ENCODE measurements at regions not wholly inside any gene's neighbourhood (a gene's known extent, or its start where the extent isn't known, plus 50 kb on each side); places are given as distances from the start of the nearest gene placed in this dataset.

- no peak for DNase-seq (ENCODE audit: low read depth)
- no peak for TF ChIP-seq CTCF (IDR thresholded peaks at IDR 0.05; ENCODE audit: insufficient read depth, low read length)
- no peak overlapping the region for H3K4me3 ChIP-seq (ENCODE audit: low read depth, low read length)
These were observed 185.8 kb upstream of the UBE3A start for GRCh38 chr15:25624504-25625177.

- DNase-seq (ENCODE audit: low read depth) = no peak
- H3K4me3 ChIP-seq (ENCODE audit: low read depth, low read length) = no peak overlapping the region
- TF ChIP-seq CTCF (IDR thresholded peaks at IDR 0.05; ENCODE audit: insufficient read depth, low read length) = no peak
These were observed 184.9 kb upstream of the UBE3A start for GRCh38 chr15:25623708-25624107.

GRCh38 chr15:25620466-25620865 is 181.6 kb upstream of the UBE3A start:
- DNase-seq (ENCODE audit: low read depth) = no peak
- TF ChIP-seq CTCF (IDR thresholded peaks at IDR 0.05; ENCODE audit: insufficient read depth, low read length) = no peak

GRCh38 chr15:25619761-25620160 is 180.9 kb upstream of the UBE3A start:
- DNase-seq (ENCODE audit: low read depth) = no peak
- H3K4me3 ChIP-seq (ENCODE audit: low read depth, low read length) = no peak overlapping the region
- TF ChIP-seq CTCF (IDR thresholded peaks at IDR 0.05; ENCODE audit: insufficient read depth, low read length) = no peak

More at GRCh38 chr15:25620466-25620865, 181.6 kb upstream of the UBE3A start:
- H3K4me3 ChIP-seq (ENCODE audit: low read depth, low read length) = no peak overlapping the region

GRCh38 chr15:25619076-25619475 is 180.3 kb upstream of the UBE3A start:
- no peak for DNase-seq (ENCODE audit: low read depth)
- H3K4me3 ChIP-seq (ENCODE audit: low read depth, low read length) = no peak overlapping the region
- TF ChIP-seq CTCF (IDR thresholded peaks at IDR 0.05; ENCODE audit: insufficient read depth, low read length) = no peak

GRCh38 chr15:25618161-25618560 is 179.3 kb upstream of the UBE3A start:
- no peak overlapping the region for H3K4me3 ChIP-seq (ENCODE audit: low read depth, low read length)
- no peak for TF ChIP-seq CTCF (IDR thresholded peaks at IDR 0.05; ENCODE audit: insufficient read depth, low read length)
- DNase-seq (ENCODE audit: low read depth) = no peak

GRCh38 chr15:25616471-25616870 is 177.6 kb upstream of the UBE3A start:
- no peak for DNase-seq (ENCODE audit: low read depth)
- no peak for TF ChIP-seq CTCF (IDR thresholded peaks at IDR 0.05; ENCODE audit: insufficient read depth, low read length)
- no peak overlapping the region for H3K4me3 ChIP-seq (ENCODE audit: low read depth, low read length)

All from fibroblast of the aortic adventitia (primary cell).